DOHH2 (cell line): ENCODE measurements at regions not wholly inside any gene's neighbourhood (a gene's known extent, or its start where the extent isn't known, plus 50 kb on each side); places are given as distances from the start of the nearest gene placed in this dataset.

Experiments
- H3F3A ChIP-seq: fragments of 200-600 bp; sonication (generic), shearing (Covaris generic); 2 replicates; pipeline ENCODE4 v1.6.0; 2016; ENCODE audit warnings: antibody characterized with exemption, mild to moderate bottlenecking; ENCODE audit not compliant: control insufficient read depth, insufficient read depth
- H3K27ac ChIP-seq: fragments of 200-600 bp; sonication (generic); 2 replicates; pipeline ENCODE4 v1.5.1; 2014; ENCODE audit warnings: low read depth, mild to moderate bottlenecking, low read length, moderate library complexity
- H3K27me3 ChIP-seq: fragments of 200-600 bp; sonication (generic); 2 replicates; pipeline ENCODE4 v1.6.1; 2014; ENCODE audit warnings: mild to moderate bottlenecking, low read length, mixed read lengths; ENCODE audit not compliant: control insufficient read depth
- H3K36me3 ChIP-seq: fragments of 200-600 bp; sonication (generic); 2 replicates; pipeline ENCODE4 v1.6.1; 2014; ENCODE audit warnings: mild to moderate bottlenecking, low read length, moderate library complexity, mixed read lengths; ENCODE audit not compliant: control insufficient read depth
- H3K4me1 ChIP-seq: fragments of 200-600 bp; sonication (generic); 2 replicates; pipeline ENCODE4 v1.6.1; 2014; ENCODE audit warnings: mild to moderate bottlenecking, low read length, mixed read lengths; ENCODE audit not compliant: control insufficient read depth
- H3K4me2 ChIP-seq: fragments of 200-600 bp; sonication (generic); 2 replicates; pipeline ENCODE4 v1.6.0; 2014; ENCODE audit warnings: mild to moderate bottlenecking, low read length, moderate library complexity
- H3K4me3 ChIP-seq: fragments of 200-600 bp; sonication (generic); 2 replicates; pipeline ENCODE4 v1.5.1; 2014; ENCODE audit warnings: mild to moderate bottlenecking, low read length, mixed read lengths
- H3K79me2 ChIP-seq: fragments of 200-600 bp; sonication (generic); 2 replicates; pipeline ENCODE4 v1.6.1; 2014; ENCODE audit warnings: mild to moderate bottlenecking, low read length, mixed read lengths; ENCODE audit not compliant: control insufficient read depth
- H3K9me2 ChIP-seq: fragments of 200-600 bp; sonication (generic); replicated peaks from 2 replicates; pipeline ENCODE4 v1.6.1; 2014; ENCODE audit warnings: mild to moderate bottlenecking, low read length, mixed read lengths; ENCODE audit not compliant: control insufficient read depth
- H3K9me3 ChIP-seq: fragments of 200-600 bp; sonication (generic); 2 replicates; pipeline ENCODE4 v1.6.1; 2014; ENCODE audit warnings: antibody characterized with exemption, low read length, mixed read lengths; ENCODE audit not compliant: control insufficient read depth, insufficient read depth
- H4K20me1 ChIP-seq: fragments of 200-600 bp; sonication (generic); 2 replicates; pipeline ENCODE4 v1.6.0; 2014; ENCODE audit warnings: low read depth, mild to moderate bottlenecking, antibody characterized with exemption, low read length, moderate library complexity; ENCODE audit not compliant: control insufficient read depth, insufficient read depth
- CTCF ChIP-seq: fragments of 200-600 bp; sonication (generic); IDR thresholded peaks from one replicate; pipeline ENCODE4 v1.5.1; 2014; ENCODE audit warnings: antibody characterized with exemption, mild to moderate bottlenecking, low read depth, low read length; ENCODE audit not compliant: poor library complexity, severe bottlenecking
- EZH2phosphoT487 ChIP-seq: fragments of 200-600 bp; sonication (generic); IDR thresholded peaks from 2 replicates; pipeline ENCODE4 v1.6.1; 2017; ENCODE audit warnings: borderline replicate concordance, mild to moderate bottlenecking, antibody characterized with exemption, low read length, moderate library complexity, mixed read lengths

GRCh38 chr3:162847511-162847910 is 1350.9 kb downstream of the OTOL1 start:
- Histone ChIP-seq H3K4me1 (no peaks in the 10 kb centered on the region), H3K27ac (no peak overlapping the region), H3K9me3 (no peaks in the 10 kb centered on the region), H3K36me3 (no peaks in the 10 kb centered on the region), H3K79me2 (no peaks in the 10 kb centered on the region), H3K9me2 (no peaks in the 10 kb centered on the region), H3K4me3 (no peak overlapping the region), H3K27me3 (no peaks in the 10 kb centered on the region), H3K4me2 (no peak overlapping the region), H3F3A (no peaks in the 10 kb centered on the region), H4K20me1 (no peaks in the 10 kb centered on the region)
- no peak for TF ChIP-seq CTCF
- no peak for TF ChIP-seq EZH2phosphoT487

GRCh38 chr3:162863579-162863978 is 1367.0 kb downstream of the OTOL1 start:
- Histone ChIP-seq H3K27ac (no peak overlapping the region), H3K9me3 (no peaks in the 10 kb centered on the region), H4K20me1 (no peaks in the 10 kb centered on the region), H3K36me3 (no peaks in the 10 kb centered on the region), H3K79me2 (no peaks in the 10 kb centered on the region), H3K4me3 (no peak overlapping the region), H3F3A (no peaks in the 10 kb centered on the region), H3K4me2 (no peak overlapping the region), H3K9me2 (no peaks in the 10 kb centered on the region), H3K27me3 (no peaks in the 10 kb centered on the region), H3K4me1 (no peaks in the 10 kb centered on the region)
- TF ChIP-seq EZH2phosphoT487, result no peak
- TF ChIP-seq CTCF, result no peak

DNA sequence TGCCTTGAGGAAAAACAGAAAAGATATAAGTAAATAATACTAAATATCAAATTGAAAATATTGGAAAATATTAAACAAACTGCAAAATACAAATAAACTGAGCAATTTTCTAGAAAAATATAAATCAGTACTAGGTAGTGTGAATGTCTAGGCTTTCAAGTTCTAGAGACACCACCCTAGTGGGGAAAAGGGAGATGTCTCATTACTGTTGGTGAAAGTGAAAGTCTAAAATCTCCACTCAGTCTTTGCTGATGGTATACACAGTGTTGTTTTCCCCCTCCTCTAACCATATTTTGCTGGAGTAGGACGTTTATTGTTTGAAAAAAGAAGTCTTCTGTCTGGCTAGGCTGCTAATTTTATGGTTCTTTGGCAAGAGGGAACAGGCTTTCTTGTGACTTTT is 1368.9 kb downstream of the OTOL1 start:
- no peak overlapping the region for H3K4me2 ChIP-seq
- H3F3A ChIP-seq, result no peaks in the 10 kb centered on the region
- H3K79me2 ChIP-seq, result no peaks in the 10 kb centered on the region
- no peaks in the 10 kb centered on the region for H4K20me1 ChIP-seq
- TF ChIP-seq EZH2phosphoT487, result no peak
- no peak for TF ChIP-seq CTCF
- H3K9me2 ChIP-seq, result no peaks in the 10 kb centered on the region
- H3K36me3 ChIP-seq, result no peaks in the 10 kb centered on the region
- H3K9me3 ChIP-seq, result no peaks in the 10 kb centered on the region
- H3K27ac ChIP-seq, result no peak overlapping the region
- H3K4me3 ChIP-seq, result no peak overlapping the region
- H3K4me1 ChIP-seq, result no peaks in the 10 kb centered on the region
- no peaks in the 10 kb centered on the region for H3K27me3 ChIP-seq

- Histone ChIP-seq H3K9me3 (no peaks in the 10 kb centered on the region), H3F3A (no peaks in the 10 kb centered on the region), H3K4me3 (no peak overlapping the region), H3K4me1 (no peaks in the 10 kb centered on the region), H3K4me2 (no peak overlapping the region), H3K27me3 (no peaks in the 10 kb centered on the region), H3K9me2 (no peaks in the 10 kb centered on the region), H4K20me1 (no peaks in the 10 kb centered on the region), H3K27ac (no peak overlapping the region), H3K36me3 (no peaks in the 10 kb centered on the region), H3K79me2 (no peaks in the 10 kb centered on the region)
- no peak for TF ChIP-seq CTCF
- TF ChIP-seq EZH2phosphoT487, result no peak
Observed at GRCh38 chr3:162879021-162879562, 1382.5 kb downstream of the OTOL1 start.
